Bronchial epithelial cell (primary cell): ENCODE measurements at regions not wholly inside any gene's neighbourhood (a gene's known extent, or its start where the extent isn't known, plus 50 kb on each side); places are given as distances from the start of the nearest gene placed in this dataset.
A peak's percentile ranks its signal among the peaks of the same experiment; 100 is the strongest.

Experiments used
- DNase-seq: peaks from one replicate; pipeline ENCODE4 v3.0.0-alpha.2; 2010; ENCODE audit warnings: low read depth
- FAIRE-seq: peaks from 2 replicates; lab custom pipeline; 2011; peaks lifted over from hg19 to GRCh38; lab: Jason Lieb, UNC
- H3K27me3 ChIP-seq: 2 replicates; pipeline ENCODE4 v1.5.1; 2011; ENCODE audit warnings: low read length; ENCODE audit not compliant: control insufficient read depth, insufficient read depth
- H3K36me3 ChIP-seq: 2 replicates; pipeline ENCODE4 v1.5.1; 2011; ENCODE audit warnings: low read length; ENCODE audit not compliant: control insufficient read depth, insufficient read depth
- H3K4me3 ChIP-seq: 2 replicates; pipeline ENCODE4 v1.5.1; 2011; ENCODE audit warnings: mild to moderate bottlenecking, low read depth, low read length, control low read depth
- CTCF ChIP-seq: IDR thresholded peaks from 2 replicates; pipeline ENCODE4 v1.5.1; 2011; ENCODE audit warnings: mild to moderate bottlenecking, moderate library complexity, low read length, control low read depth, inconsistent platforms; ENCODE audit not compliant: insufficient read depth, severe bottlenecking

DNA sequence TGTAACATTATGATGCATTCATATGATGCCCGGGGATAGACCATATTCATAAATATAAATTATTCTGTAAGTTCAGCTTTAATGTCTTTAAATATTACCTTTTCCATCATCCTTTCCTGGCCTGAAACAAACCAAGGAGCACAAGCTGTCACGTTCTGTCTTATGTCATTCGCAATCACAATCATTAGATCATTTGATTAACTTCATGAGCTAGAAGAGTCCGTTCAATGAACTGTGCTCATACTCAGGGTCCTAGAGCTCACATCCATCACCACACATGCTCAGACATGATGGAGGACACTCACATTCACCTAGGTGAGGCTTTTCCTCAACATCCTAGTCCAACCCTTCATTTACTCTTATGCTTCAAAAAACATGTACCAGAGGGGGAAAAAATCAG lies 599.0 kb upstream of the ID2 start:
- FAIRE-seq, result no peak

DNA sequence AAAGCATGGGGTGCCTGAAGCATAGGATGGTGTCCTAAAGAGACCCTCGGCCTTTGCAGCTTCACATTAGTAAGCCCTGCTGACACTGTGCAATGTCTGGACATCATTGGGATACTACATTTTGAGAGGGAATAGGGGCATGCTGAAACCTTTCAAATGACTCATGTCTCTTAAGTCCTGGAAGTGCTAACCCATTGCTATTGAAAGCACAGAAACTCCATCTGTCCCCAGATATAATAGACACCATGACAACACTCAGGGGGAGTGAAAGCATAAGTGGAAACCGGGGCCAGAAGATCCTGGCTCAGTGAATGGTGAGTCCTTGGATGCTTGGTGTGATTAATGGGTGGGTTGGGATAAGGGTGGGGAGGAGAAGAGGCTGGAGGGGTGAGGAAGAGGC lies 595.5 kb upstream of the ID2 start:
- FAIRE-seq, result no peak
- no peak for TF ChIP-seq CTCF
- H3K27me3 ChIP-seq, result no peaks in the 10 kb centered on the region
- DNase-seq, result peak; percentile 65
- H3K4me3 ChIP-seq, result no peak overlapping the region
- no peaks in the 10 kb centered on the region for H3K36me3 ChIP-seq

More for the DNA sequence above, 599.0 kb upstream of the ID2 start:
- no peak for TF ChIP-seq CTCF
- no peak for DNase-seq
- Histone ChIP-seq H3K27me3 (no peaks in the 10 kb centered on the region), H3K4me3 (no peak overlapping the region), H3K36me3 (no peaks in the 10 kb centered on the region)

DNA sequence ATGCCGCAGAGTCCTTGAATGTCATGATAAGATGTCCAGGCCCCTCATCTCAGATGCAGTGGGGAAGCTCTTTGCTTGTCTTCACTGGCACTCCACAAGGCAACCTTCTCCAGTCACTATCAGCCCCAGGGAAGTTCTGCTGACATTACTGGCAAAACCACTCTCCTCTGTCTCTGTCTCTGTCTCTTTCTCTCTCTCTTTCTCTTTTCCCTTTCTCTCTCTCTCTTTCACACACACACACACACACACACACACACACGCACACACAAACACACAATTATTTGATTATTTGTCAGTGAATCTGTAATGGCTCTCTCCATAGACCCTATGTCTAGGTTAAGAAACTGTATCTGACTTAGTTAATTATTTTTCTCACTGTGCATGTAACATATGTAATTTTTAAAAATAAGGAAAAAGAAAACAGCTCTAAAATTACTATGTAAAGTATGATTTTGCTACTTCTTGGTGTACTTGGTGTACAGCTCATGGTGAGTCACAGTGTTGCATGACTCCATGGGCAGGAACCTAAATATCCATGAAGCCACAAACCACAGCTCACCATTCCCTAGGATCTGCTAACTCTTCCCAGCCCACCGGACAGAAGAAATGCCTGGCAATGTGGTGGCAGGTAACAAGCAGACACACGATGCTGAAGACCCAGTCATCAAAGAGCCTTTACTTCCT lies 594.9 kb upstream of the ID2 start:
- TF ChIP-seq CTCF, result no peak
- Histone ChIP-seq H3K27me3 (no peaks in the 10 kb centered on the region), H3K36me3 (no peaks in the 10 kb centered on the region), H3K4me3 (no peak overlapping the region)
- FAIRE-seq (no peak), DNase-seq (peak; percentile 100)

GRCh38 chr2:8087480-8087840 lies 594.4 kb upstream of the ID2 start:
- Histone ChIP-seq H3K4me3 (no peak overlapping the region), H3K27me3 (no peaks in the 10 kb centered on the region), H3K36me3 (no peaks in the 10 kb centered on the region)
- no peak for FAIRE-seq
- no peak for DNase-seq
- TF ChIP-seq CTCF, result no peak

DNA sequence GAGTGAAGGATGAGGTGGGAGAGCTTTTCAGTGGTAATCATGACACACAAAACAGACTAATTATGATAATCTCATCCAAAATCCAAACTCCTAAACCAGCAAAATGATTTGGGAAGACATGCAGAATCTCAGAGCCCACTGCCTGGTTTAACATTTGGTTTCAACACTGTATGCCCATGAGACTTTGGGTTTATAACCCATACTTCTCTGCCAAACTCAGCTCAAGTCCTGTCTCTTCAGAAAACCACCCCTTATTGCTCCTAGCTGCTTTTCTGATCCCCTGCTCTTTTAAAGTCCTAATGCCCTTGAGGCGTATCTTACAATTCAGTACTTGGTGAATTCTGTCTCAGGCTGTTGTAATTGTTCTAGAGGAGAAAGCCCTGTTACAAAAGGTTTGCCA lies 593.0 kb upstream of the ID2 start:
- no peak for DNase-seq
- FAIRE-seq, result no peak
- Histone ChIP-seq H3K27me3 (no peaks in the 10 kb centered on the region), H3K4me3 (no peak overlapping the region), H3K36me3 (no peaks in the 10 kb centered on the region)
- TF ChIP-seq CTCF, result no peak

- DNase-seq, result peak; percentile 77
- Histone ChIP-seq H3K4me3 (no peak overlapping the region), H3K27me3 (no peaks in the 10 kb centered on the region), H3K36me3 (no peaks in the 10 kb centered on the region)
- TF ChIP-seq CTCF, result no peak
- FAIRE-seq, result no peak
Observed at GRCh38 chr2:8089596-8089995, 592.3 kb upstream of the ID2 start.
